ENCODE measurements at regions not wholly inside any gene's neighbourhood (a gene's known extent, or its start where the extent isn't known, plus 50 kb on each side); places are given as distances from the start of the nearest gene placed in this dataset.
A peak's percentile ranks its signal among the peaks of the same experiment; 100 is the strongest.

GRCh38 chr6:27810768-27811450, 101.3 kb downstream of the OR2B2 start:
- TF ChIP-seq TAF1 (IDR thresholded peaks at IDR 0.05; ENCODE audit: borderline replicate concordance, insufficient read depth, low read length) (no peak), FOXP2 (optimal IDR thresholded peaks at IDR 0.05; ENCODE audit: borderline replicate concordance, extremely low read depth, extremely low read length, insufficient read depth) (no peak)

- TF ChIP-seq SIN3A (IDR thresholded peaks at IDR 0.05; ENCODE audit: borderline replicate concordance, insufficient read depth, low read length) (peak; percentile 79; the same call in 1 of the 2 replicates), FOXP2 (optimal IDR thresholded peaks at IDR 0.05; ENCODE audit: borderline replicate concordance, extremely low read depth, extremely low read length, insufficient read depth) (peak; percentile 26), TAF1 (IDR thresholded peaks at IDR 0.05; ENCODE audit: borderline replicate concordance, insufficient read depth, low read length) (peak; percentile 87), POLR2AphosphoS5 (IDR thresholded peaks at IDR 0.05; ENCODE audit: low read depth, low read length) (peak; percentile 100), REST (IDR thresholded peaks at IDR 0.05; ENCODE audit: insufficient read depth in 1 of 2, low read depth in 2 of 2, low read length in 2 of 2) (peak; percentile 11 to 47; a peak in 1 of 4 replicates)
Measured at GRCh38 chr6:27809939-27810767, 102.0 kb downstream of the OR2B2 start.

- TF ChIP-seq SIN3A (IDR thresholded peaks at IDR 0.05; ENCODE audit: borderline replicate concordance, insufficient read depth, low read length): no peak
- no peak for TF ChIP-seq TAF1 (IDR thresholded peaks at IDR 0.05; ENCODE audit: borderline replicate concordance, insufficient read depth, low read length)
- no peak for TF ChIP-seq REST (IDR thresholded peaks at IDR 0.05; ENCODE audit: insufficient read depth in 1 of 2, low read depth in 2 of 2, low read length in 2 of 2)
- TF ChIP-seq POLR2AphosphoS5 (IDR thresholded peaks at IDR 0.05; ENCODE audit: low read depth, low read length): no peak
- TF ChIP-seq FOXP2 (optimal IDR thresholded peaks at IDR 0.05; ENCODE audit: borderline replicate concordance, extremely low read depth, extremely low read length, insufficient read depth): no peak
Measured at GRCh38 chr6:27809067-27809938, 102.9 kb downstream of the OR2B2 start.

GRCh38 chr6:27808242-27809066, 103.7 kb downstream of the OR2B2 start:
- 0 out of 2 replicates have a peak, but pooled peaks have one; percentile 8 for TF ChIP-seq SIN3A (IDR thresholded peaks at IDR 0.05; ENCODE audit: borderline replicate concordance, insufficient read depth, low read length)
- TF ChIP-seq POLR2AphosphoS5 (IDR thresholded peaks at IDR 0.05; ENCODE audit: low read depth, low read length): peak; percentile 88
- TF ChIP-seq TAF1 (IDR thresholded peaks at IDR 0.05; ENCODE audit: borderline replicate concordance, insufficient read depth, low read length): peak; percentile 19; the same call in 1 of the 2 replicates

GRCh38 chr6:27807441-27808241, 104.6 kb downstream of the OR2B2 start:
- TF ChIP-seq TAF1 (IDR thresholded peaks at IDR 0.05; ENCODE audit: borderline replicate concordance, insufficient read depth, low read length) (peak; percentile 66; the same call in 1 of the 2 replicates), POLR2AphosphoS5 (IDR thresholded peaks at IDR 0.05; ENCODE audit: low read depth, low read length) (0 out of 2 replicates have a peak, but pooled peaks have one; percentile 79)
